T-helper 1 cell treated with Interleukin-12 subunit alpha and Interleukin-12 subunit beta and Interleukin-4 antibody, amounts not matched to agents 30 ng/mL and 1 ng/mL, for 36 hours (primary cell): ENCODE measurements at regions not wholly inside any gene's neighbourhood (a gene's known extent, or its start where the extent isn't known, plus 50 kb on each side); places are given as distances from the start of the nearest gene placed in this dataset.

ENCODE experiments used
- intact Hi-C: fragments of 100-400 bp; cut with micrococcal nuclease; formaldehyde crosslinking; loops from one replicate; pipeline ENCODE4 v1.15.1; 2024

- intact Hi-C loops: no loop called here
Measured at GRCh38 chr11:28512143-28512756, 404.1 kb downstream of the METTL15 start.

- intact Hi-C loops: no loop called here
Measured at GRCh38 chr11:28505232-28505631, 397.0 kb downstream of the METTL15 start.

GRCh38 chr11:28504555-28505110 lies 396.4 kb downstream of the METTL15 start:
- intact Hi-C loops: no loop called here

GRCh38 chr11:28495333-28495732 lies 387.1 kb downstream of the METTL15 start:
- intact Hi-C loops: no loop called here

- intact Hi-C loops: no loop called here
Measured at GRCh38 chr11:28491431-28491830, 383.2 kb downstream of the METTL15 start.

- intact Hi-C loops: no loop called here
Measured at GRCh38 chr11:28490773-28491382, 382.7 kb downstream of the METTL15 start.

GRCh38 chr11:28488336-28488735 lies 380.1 kb downstream of the METTL15 start:
- intact Hi-C loops: no loop called here

- intact Hi-C loops: no loop called here
Measured at GRCh38 chr11:28483072-28483867, 375.1 kb downstream of the METTL15 start.

GRCh38 chr11:28482666-28483065 lies 374.5 kb downstream of the METTL15 start:
- intact Hi-C loops: no loop called here

- intact Hi-C loops: no loop called here
Measured at GRCh38 chr11:28481616-28482480, 373.7 kb downstream of the METTL15 start.

- intact Hi-C loops: no loop called here
Measured at GRCh38 chr11:28480406-28480805, 372.2 kb downstream of the METTL15 start.

- intact Hi-C loops: no loop called here
Measured at GRCh38 chr11:28476864-28477263, 368.7 kb downstream of the METTL15 start.

- intact Hi-C loops: no loop called here
Measured at GRCh38 chr11:28476049-28476448, 367.9 kb downstream of the METTL15 start.

GRCh38 chr11:28472904-28473303 lies 364.7 kb downstream of the METTL15 start:
- intact Hi-C loops: no loop called here

- intact Hi-C loops: no loop called here
Measured at GRCh38 chr11:28471537-28471936, 363.3 kb downstream of the METTL15 start.

GRCh38 chr11:28470180-28470579 lies 362.0 kb downstream of the METTL15 start:
- intact Hi-C loops: no loop called here

GRCh38 chr11:28466506-28466905 lies 358.3 kb downstream of the METTL15 start:
- intact Hi-C loops: no loop called here

- intact Hi-C loops: no loop called here
Measured at GRCh38 chr11:28464252-28464867, 356.2 kb downstream of the METTL15 start.

GRCh38 chr11:28463826-28464225 lies 355.6 kb downstream of the METTL15 start:
- intact Hi-C loops: no loop called here

- intact Hi-C loops: no loop called here
Measured at GRCh38 chr11:28461846-28462245, 353.7 kb downstream of the METTL15 start.

- intact Hi-C loops: no loop called here
Measured at GRCh38 chr11:28461338-28461737, 353.1 kb downstream of the METTL15 start.
